AG04449 (cell line): ENCODE measurements at regions not wholly inside any gene's neighbourhood (a gene's known extent, or its start where the extent isn't known, plus 50 kb on each side); places are given as distances from the start of the nearest gene placed in this dataset.

Experiments
- CTCF ChIA-PET: fragments of 350-600 bp; formaldehyde crosslinking; extraction: SDS; loops from one replicate; lab custom pipeline; 2021; ENCODE audit warnings: antibody characterized with exemption; lab: Yijun Ruan, JAX
- POLR2A ChIA-PET: fragments of 400-600, 350-600 bp; formaldehyde crosslinking; extraction: SDS; loops from one replicate; lab custom pipeline; 2020; ENCODE audit warnings: antibody characterized with exemption, inconsistent platforms; lab: Yijun Ruan, JAX
- DNase-seq: peaks from one replicate; pipeline ENCODE4 v3.0.0-alpha.2; 2010; ENCODE audit warnings: low read depth, low spot score
- H3K4me3 ChIP-seq: 2 replicates; pipeline ENCODE4 v1.5.1; 2011; ENCODE audit warnings: low read depth, mild to moderate bottlenecking, control low read depth, low read length
- CTCF ChIP-seq: IDR thresholded peaks from one replicate; pipeline ENCODE4 v1.5.1; 2011; ENCODE audit warnings: mild to moderate bottlenecking, moderate library complexity, low read length, control low read depth, inconsistent platforms; ENCODE audit not compliant: insufficient read depth; ENCODE audit errors: missing control alignments

- no peak for DNase-seq
- ChIA-PET CTCF (no interaction called here), POLR2A (no interaction called here)
Observed at GRCh38 chr9:3773362-3774060, 247.7 kb upstream of the RFX3 start.

GRCh38 chr9:3769646-3770045, 243.8 kb upstream of the RFX3 start:
- no peak overlapping the region for H3K4me3 ChIP-seq
- POLR2A ChIA-PET = no interaction called here
- CTCF ChIA-PET = no interaction called here
- TF ChIP-seq CTCF = no peak
- DNase-seq = no peak

More at GRCh38 chr9:3773362-3774060, 247.7 kb upstream of the RFX3 start:
- no peak for TF ChIP-seq CTCF
- H3K4me3 ChIP-seq = no peak overlapping the region

GRCh38 chr9:3768712-3769457, 243.1 kb upstream of the RFX3 start:
- ChIA-PET CTCF (interaction anchor here (1.4 kb wide), 1 partner anchor 456 kb away, joined by 4 read pairs; no protein-coding TSS in a partner anchor), POLR2A (no interaction called here)
- H3K4me3 ChIP-seq = no peak overlapping the region
- DNase-seq = no peak
- TF ChIP-seq CTCF = no peak

GRCh38 chr9:3768286-3768685, 242.5 kb upstream of the RFX3 start:
- no peak for DNase-seq
- ChIA-PET CTCF (interaction anchor here (1.4 kb wide), 1 partner anchor 457 kb away, joined by 4 read pairs; no protein-coding TSS in a partner anchor), POLR2A (no interaction called here)
- TF ChIP-seq CTCF = no peak
- no peak overlapping the region for H3K4me3 ChIP-seq

GRCh38 chr9:3762076-3762475, 236.3 kb upstream of the RFX3 start:
- ChIA-PET POLR2A (no interaction called here), CTCF (interaction anchor here (1.1 kb wide), 1 partner anchor 13 kb away, joined by 3 read pairs; no protein-coding TSS in a partner anchor)
- no peak for DNase-seq
- no peak for TF ChIP-seq CTCF
- no peak overlapping the region for H3K4me3 ChIP-seq

GRCh38 chr9:3760031-3760430, 234.2 kb upstream of the RFX3 start:
- ChIA-PET CTCF (no interaction called here), POLR2A (no interaction called here)
- no peak for DNase-seq
- no peak overlapping the region for H3K4me3 ChIP-seq
- TF ChIP-seq CTCF = no peak
